ENCODE measurements at regions not wholly inside any gene's neighbourhood (a gene's known extent, or its start where the extent isn't known, plus 50 kb on each side); places are given as distances from the start of the nearest gene placed in this dataset. TPM values are rescaled to one million over a fixed set of nuclear protein-coding genes. Genes with fewer than 3 reads are reported as not detected.

GRCh38 chr4:147423229-147423628 is 57.7 kb upstream of the EDNRA start:
- ATAC-seq (ENCODE audit: poor library complexity) (no peak), DNase-seq (no peak)
- intact Hi-C loops (cut with DNase I): no loop called here

DNA sequence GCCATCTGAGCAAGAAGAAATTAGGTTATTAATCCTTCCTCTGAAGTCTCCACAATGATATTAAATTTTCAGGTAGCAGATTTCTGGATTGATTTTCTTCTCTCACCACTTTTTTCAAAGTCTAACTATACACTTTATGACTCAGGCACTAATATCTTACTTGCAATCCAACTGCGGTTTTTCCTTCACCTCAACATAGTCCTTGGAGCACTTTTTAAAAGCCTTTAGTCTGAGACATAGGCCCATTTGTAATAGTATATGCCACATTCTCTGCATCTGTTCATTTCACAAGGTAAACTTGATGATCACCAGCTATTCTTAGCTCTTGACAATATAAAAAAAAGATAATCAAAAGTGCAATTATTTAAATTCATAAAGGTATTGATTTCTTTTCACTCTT is 55.9 kb upstream of the EDNRA start:
- intact Hi-C loops (cut with DNase I): no loop called here
- no peak for DNase-seq
- ATAC-seq (ENCODE audit: poor library complexity): no peak

- ATAC-seq (ENCODE audit: poor library complexity) (no peak), DNase-seq (no peak)
- intact Hi-C loops (cut with DNase I): no loop called here
Observed at GRCh38 chr4:147428583-147428982, 52.3 kb upstream of the EDNRA start.

DNA sequence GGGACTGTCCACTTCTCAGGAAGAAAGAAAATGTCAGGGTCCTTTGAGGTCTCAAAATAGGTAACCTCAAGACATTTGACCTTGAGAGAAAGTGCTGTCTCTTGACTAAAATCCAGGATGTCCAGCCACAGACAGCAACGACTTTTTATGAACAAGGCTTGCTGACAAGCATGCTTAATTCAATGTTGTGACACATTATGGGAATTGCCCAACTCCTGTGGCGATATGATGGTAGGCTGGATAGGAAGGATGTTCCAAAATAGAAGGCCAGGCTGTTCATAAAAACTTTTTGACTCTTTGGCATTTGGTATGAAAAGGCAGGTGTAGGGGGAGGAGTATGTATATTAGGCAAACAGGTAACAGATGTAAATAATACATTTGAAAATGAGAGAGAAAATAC is 50.8 kb upstream of the EDNRA start:
- ATAC-seq (ENCODE audit: poor library complexity) (no peak), DNase-seq (no peak)
- intact Hi-C loops (cut with DNase I): no loop called here

Small RNAs in the stretch of these regions (microRNA-seq; reads per million reads assigned to microRNA genes)
- gene MIR548G: not detected
